HG03571 (cell line): ENCODE measurements at regions not wholly inside any gene's neighbourhood (a gene's known extent, or its start where the extent isn't known, plus 50 kb on each side); places are given as distances from the start of the nearest gene placed in this dataset.

Source experiments
- ATAC-seq: cut with Tn5 transposase; IDR thresholded peaks from one replicate; pipeline ENCODE4 v1.9.1; 2021; ENCODE audit not compliant: unreplicated experiment

GRCh38 chr3:127484601-127485388 is 105.7 kb downstream of the TPRA1 start:
- no peak for ATAC-seq

- ATAC-seq, result no peak
Observed at GRCh38 chr3:127483902-127484591, 106.5 kb downstream of the TPRA1 start.

- no peak for ATAC-seq
Observed at GRCh38 chr3:127483005-127483641, 107.4 kb downstream of the TPRA1 start.

GRCh38 chr3:127482216-127483004 is 108.1 kb downstream of the TPRA1 start:
- no peak for ATAC-seq

- no peak for ATAC-seq
Observed at GRCh38 chr3:127480196-127480954, 110.2 kb downstream of the TPRA1 start.

- no peak for ATAC-seq
Observed at GRCh38 chr3:127479449-127479848, 111.1 kb downstream of the TPRA1 start.

GRCh38 chr3:127478922-127479321 is 111.6 kb downstream of the TPRA1 start:
- ATAC-seq, result no peak

- no peak for ATAC-seq
Observed at GRCh38 chr3:127477396-127477795, 113.1 kb downstream of the TPRA1 start.

GRCh38 chr3:127476936-127477335 is 113.6 kb downstream of the TPRA1 start:
- no peak for ATAC-seq

GRCh38 chr3:127475975-127476705 is 114.4 kb downstream of the TPRA1 start:
- no peak for ATAC-seq

- ATAC-seq, result no peak
Observed at GRCh38 chr3:127475391-127475790, 115.1 kb downstream of the TPRA1 start.

- no peak for ATAC-seq
Observed at GRCh38 chr3:127473244-127474024, 117.1 kb downstream of the TPRA1 start.

- ATAC-seq, result no peak
Observed at GRCh38 chr3:127472506-127472905, 118.0 kb downstream of the TPRA1 start.

GRCh38 chr3:127471142-127471541 is 119.4 kb downstream of the TPRA1 start:
- no peak for ATAC-seq

- no peak for ATAC-seq
Observed at GRCh38 chr3:127469760-127470159, 120.8 kb downstream of the TPRA1 start.

GRCh38 chr3:127467391-127467790 is 123.1 kb downstream of the TPRA1 start:
- ATAC-seq, result no peak

GRCh38 chr3:127464642-127465041 is 125.9 kb downstream of the TPRA1 start:
- ATAC-seq, result no peak

GRCh38 chr3:127462111-127462655 is 128.3 kb downstream of the TPRA1 start:
- no peak for ATAC-seq
